NT2/D1 (cell line): ENCODE measurements at regions not wholly inside any gene's neighbourhood (a gene's known extent, or its start where the extent isn't known, plus 50 kb on each side); places are given as distances from the start of the nearest gene placed in this dataset.

Source experiments
- SUZ12 ChIP-seq: IDR thresholded peaks from 2 replicates; pipeline ENCODE4 v1.6.1; 2011; ENCODE audit not compliant: insufficient read length, insufficient read depth; ENCODE audit errors: extremely low read depth
- YY1 ChIP-seq: IDR thresholded peaks from 2 replicates; pipeline ENCODE4 v1.6.1; 2011; ENCODE audit not compliant: insufficient read length, insufficient read depth

DNA sequence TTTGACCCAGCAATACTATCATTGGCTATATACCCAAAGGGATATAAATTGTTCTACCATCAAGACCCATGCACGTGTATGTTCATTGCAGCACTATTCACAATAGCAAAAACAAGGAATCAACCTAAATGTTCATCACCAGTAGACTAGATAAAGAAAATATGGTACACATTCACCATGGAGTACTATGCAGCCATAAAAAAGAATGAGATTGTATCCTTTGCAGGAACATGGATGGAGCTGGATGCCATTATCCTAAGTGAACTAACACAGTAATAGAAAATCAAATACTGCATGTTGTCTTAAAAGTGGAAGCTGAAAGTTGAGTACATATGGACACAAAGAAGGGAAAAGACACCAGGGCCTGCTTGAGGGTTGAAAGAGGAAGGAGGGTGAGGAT, 803.1 kb upstream of the PCDH10 start:
- no peak for TF ChIP-seq SUZ12
- TF ChIP-seq YY1 = no peak
